NB4 (cell line): ENCODE measurements at regions not wholly inside any gene's neighbourhood (a gene's known extent, or its start where the extent isn't known, plus 50 kb on each side); places are given as distances from the start of the nearest gene placed in this dataset.

Experiments used
- CTCF ChIP-seq: IDR thresholded peaks from one replicate; pipeline ENCODE4 v1.5.1; 2012; ENCODE audit warnings: low read depth, low read length
- MAX ChIP-seq: IDR thresholded peaks from 2 replicates; pipeline ENCODE4 v1.6.1; 2011; ENCODE audit warnings: low read depth, low read length
- MYC ChIP-seq: IDR thresholded peaks from 2 replicates; pipeline ENCODE4 v1.6.1; 2011; ENCODE audit warnings: low read depth, low read length
- POLR2A ChIP-seq: IDR thresholded peaks from 2 replicates; pipeline ENCODE4 v1.6.1; 2011; ENCODE audit warnings: mild to moderate bottlenecking; ENCODE audit not compliant: insufficient read length; ENCODE audit errors: extremely low read depth

GRCh38 chr1:228986093-228986904, 251.0 kb downstream of the RHOU start:
- TF ChIP-seq POLR2A, result no peak
- no peak for TF ChIP-seq CTCF
- TF ChIP-seq MAX, result no peak
- TF ChIP-seq MYC, result no peak
